ENCODE measurements at regions not wholly inside any gene's neighbourhood (a gene's known extent, or its start where the extent isn't known, plus 50 kb on each side); places are given as distances from the start of the nearest gene placed in this dataset.

- no peak for TF ChIP-seq ZNF274 (IDR thresholded peaks at IDR 0.05; ENCODE audit: low read depth, low read length)
- no peak for TF ChIP-seq SUZ12 (IDR thresholded peaks at IDR 0.05; ENCODE audit: extremely low read depth, insufficient read depth, insufficient read length)
These were observed 119.1 kb downstream of the TENT5A start for GRCh38 chr6:81633391-81633790.

All from NT2/D1 (cell line).